ENCODE measurements at regions not wholly inside any gene's neighbourhood (a gene's known extent, or its start where the extent isn't known, plus 50 kb on each side); places are given as distances from the start of the nearest gene placed in this dataset.

DNA sequence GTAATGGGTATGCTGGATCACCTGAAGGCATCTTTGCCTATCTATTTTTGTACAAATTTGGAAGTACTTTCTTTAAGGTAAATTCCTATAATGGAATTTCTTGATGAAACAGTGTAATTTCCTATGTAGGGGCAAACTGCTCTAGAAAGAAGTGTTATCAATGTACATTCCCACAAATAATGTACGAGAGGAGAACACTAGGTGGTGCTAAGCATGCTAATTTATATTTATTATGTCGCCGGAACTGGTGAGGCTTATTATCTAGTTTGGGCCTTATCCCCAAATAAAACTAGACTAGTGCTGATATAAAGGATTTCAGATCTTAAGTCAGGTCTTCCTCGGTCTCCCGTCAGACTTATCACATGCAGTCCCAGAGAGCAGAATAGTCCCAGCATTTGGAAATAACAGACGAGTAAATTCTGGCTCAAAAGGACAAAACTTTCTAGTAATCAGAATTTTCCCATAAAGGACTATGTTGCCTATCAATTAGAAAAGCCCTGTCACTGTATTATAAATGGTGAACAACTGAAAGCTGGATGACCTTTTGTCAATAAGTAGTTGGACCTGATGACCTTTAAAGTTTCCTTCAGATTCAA, 86.9 kb upstream of the RBBP8 start:
- TF ChIP-seq, protein P1, sequence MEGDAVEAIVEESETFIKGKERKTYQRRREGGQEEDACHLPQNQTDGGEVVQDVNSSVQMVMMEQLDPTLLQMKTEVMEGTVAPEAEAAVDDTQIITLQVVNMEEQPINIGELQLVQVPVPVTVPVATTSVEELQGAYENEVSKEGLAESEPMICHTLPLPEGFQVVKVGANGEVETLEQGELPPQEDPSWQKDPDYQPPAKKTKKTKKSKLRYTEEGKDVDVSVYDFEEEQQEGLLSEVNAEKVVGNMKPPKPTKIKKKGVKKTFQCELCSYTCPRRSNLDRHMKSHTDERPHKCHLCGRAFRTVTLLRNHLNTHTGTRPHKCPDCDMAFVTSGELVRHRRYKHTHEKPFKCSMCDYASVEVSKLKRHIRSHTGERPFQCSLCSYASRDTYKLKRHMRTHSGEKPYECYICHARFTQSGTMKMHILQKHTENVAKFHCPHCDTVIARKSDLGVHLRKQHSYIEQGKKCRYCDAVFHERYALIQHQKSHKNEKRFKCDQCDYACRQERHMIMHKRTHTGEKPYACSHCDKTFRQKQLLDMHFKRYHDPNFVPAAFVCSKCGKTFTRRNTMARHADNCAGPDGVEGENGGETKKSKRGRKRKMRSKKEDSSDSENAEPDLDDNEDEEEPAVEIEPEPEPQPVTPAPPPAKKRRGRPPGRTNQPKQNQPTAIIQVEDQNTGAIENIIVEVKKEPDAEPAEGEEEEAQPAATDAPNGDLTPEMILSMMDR (IDR thresholded peaks at IDR 0.05; ENCODE audit: borderline replicate concordance, extremely low read depth, low read length, poor library complexity, severe bottlenecking): peak; percentile 54
- TF ChIP-seq EZH2 (IDR thresholded peaks at IDR 0.05; ENCODE audit: borderline replicate concordance, low read depth, low read length, severe bottlenecking): no peak

Measured in DND-41 (cell line).